ENCODE measurements at regions not wholly inside any gene's neighbourhood (a gene's known extent, or its start where the extent isn't known, plus 50 kb on each side); places are given as distances from the start of the nearest gene placed in this dataset.

DNA sequence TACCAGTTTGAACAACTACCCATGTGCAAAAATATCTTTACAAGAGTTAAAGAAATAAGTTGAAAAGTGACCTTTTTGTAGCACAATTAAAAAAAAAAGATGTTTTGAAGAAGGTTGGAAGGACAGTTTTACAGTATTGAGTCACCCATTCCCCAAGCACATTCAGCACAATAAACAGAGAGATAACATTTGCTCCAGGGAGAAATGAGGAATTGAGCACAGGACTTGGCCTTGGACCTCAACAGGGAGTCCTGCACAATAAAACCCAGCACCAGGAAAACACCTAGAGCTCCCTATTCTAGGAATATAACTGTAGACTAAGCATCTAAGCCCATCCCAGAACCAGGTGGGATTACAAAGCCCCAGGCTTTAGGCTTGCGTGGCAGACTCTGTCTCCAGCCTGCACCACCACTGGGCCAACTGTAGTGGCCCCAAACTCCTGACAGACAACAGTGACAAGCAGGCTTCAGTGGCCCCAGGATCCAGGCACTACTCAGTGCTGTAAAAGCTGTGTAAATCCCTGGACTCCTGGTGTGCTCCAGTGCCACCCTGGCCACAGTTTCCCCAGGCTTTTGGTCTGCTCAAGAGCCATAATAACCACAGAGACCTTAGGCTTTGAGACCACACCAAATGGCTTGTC is 857.2 kb downstream of the SLITRK1 start:
- Histone ChIP-seq H3K4me2 (no peak overlapping the region), H2AFZ (ENCODE audit: low read depth) (no peak overlapping the region)

GRCh38 chr13:83024232-83024631 is 858.0 kb downstream of the SLITRK1 start:
- no peaks in the 10 kb centered on the region for H3K36me3 ChIP-seq (ENCODE audit: insufficient read depth)
- H3K27ac ChIP-seq = no peak overlapping the region
- H3K4me2 ChIP-seq = no peak overlapping the region
- no peaks in the 10 kb centered on the region for H3K27me3 ChIP-seq (ENCODE audit: insufficient read depth, low read depth)
- H3K79me2 ChIP-seq (ENCODE audit: insufficient read depth, low read depth) = no peaks in the 10 kb centered on the region
- no peak overlapping the region for H3K9ac ChIP-seq
- H4K20me1 ChIP-seq (ENCODE audit: insufficient read depth) = no peaks in the 10 kb centered on the region
- no peak overlapping the region for H2AFZ ChIP-seq (ENCODE audit: low read depth)
- H3K4me3 ChIP-seq (IDR thresholded peaks at IDR 0.05; ENCODE audit: insufficient read depth, low read depth, low read length) = no peak overlapping the region
- no peaks in the 10 kb centered on the region for H3K4me1 ChIP-seq (ENCODE audit: low read depth, poor library complexity, severe bottlenecking)
- TF ChIP-seq CTCF (conservative IDR thresholded peaks at IDR 0.05; ENCODE audit: low read depth, low read length) = no peak

More for the DNA sequence above, 857.2 kb downstream of the SLITRK1 start:
- no peaks in the 10 kb centered on the region for H3K79me2 ChIP-seq (ENCODE audit: insufficient read depth, low read depth)
- no peaks in the 10 kb centered on the region for H3K27me3 ChIP-seq (ENCODE audit: insufficient read depth, low read depth)
- H3K36me3 ChIP-seq (ENCODE audit: insufficient read depth) = no peaks in the 10 kb centered on the region
- no peak overlapping the region for H3K9ac ChIP-seq
- TF ChIP-seq CTCF (conservative IDR thresholded peaks at IDR 0.05; ENCODE audit: low read depth, low read length) = no peak
- no peak overlapping the region for H3K27ac ChIP-seq
- no peaks in the 10 kb centered on the region for H3K4me1 ChIP-seq (ENCODE audit: low read depth, poor library complexity, severe bottlenecking)
- H4K20me1 ChIP-seq (ENCODE audit: insufficient read depth) = no peaks in the 10 kb centered on the region
- no peak overlapping the region for H3K4me3 ChIP-seq (IDR thresholded peaks at IDR 0.05; ENCODE audit: insufficient read depth, low read depth, low read length)

DNA sequence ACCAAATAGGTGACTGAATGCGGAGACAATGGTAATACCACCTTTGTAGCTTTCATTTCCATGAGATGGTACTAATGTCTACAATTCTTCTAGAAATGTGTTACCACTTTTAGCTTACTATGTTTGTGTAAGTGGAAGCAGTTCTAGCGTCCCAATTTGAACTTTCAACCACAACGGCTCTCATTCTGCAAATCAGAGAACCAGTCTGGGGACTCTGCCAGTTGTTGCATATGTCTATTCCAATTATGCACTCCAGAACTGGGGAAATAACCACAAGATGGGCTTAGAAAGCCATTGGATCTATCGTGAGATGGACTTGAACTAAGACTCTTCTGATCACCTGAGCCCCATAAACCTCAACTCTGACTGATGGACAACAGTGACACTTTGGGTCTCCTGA is 862.3 kb downstream of the SLITRK1 start:
- no peaks in the 10 kb centered on the region for H3K4me1 ChIP-seq (ENCODE audit: low read depth, poor library complexity, severe bottlenecking)
- no peak overlapping the region for H2AFZ ChIP-seq (ENCODE audit: low read depth)
- no peak overlapping the region for H3K27ac ChIP-seq
- no peak overlapping the region for H3K9ac ChIP-seq
- H3K27me3 ChIP-seq (ENCODE audit: insufficient read depth, low read depth) = no peaks in the 10 kb centered on the region
- H3K79me2 ChIP-seq (ENCODE audit: insufficient read depth, low read depth) = no peaks in the 10 kb centered on the region
- no peaks in the 10 kb centered on the region for H3K36me3 ChIP-seq (ENCODE audit: insufficient read depth)
- H4K20me1 ChIP-seq (ENCODE audit: insufficient read depth) = no peaks in the 10 kb centered on the region
- H3K4me3 ChIP-seq (IDR thresholded peaks at IDR 0.05; ENCODE audit: insufficient read depth, low read depth, low read length) = no peak overlapping the region
- H3K4me2 ChIP-seq = no peak overlapping the region
- no peak for TF ChIP-seq CTCF (conservative IDR thresholded peaks at IDR 0.05; ENCODE audit: low read depth, low read length)

DNA sequence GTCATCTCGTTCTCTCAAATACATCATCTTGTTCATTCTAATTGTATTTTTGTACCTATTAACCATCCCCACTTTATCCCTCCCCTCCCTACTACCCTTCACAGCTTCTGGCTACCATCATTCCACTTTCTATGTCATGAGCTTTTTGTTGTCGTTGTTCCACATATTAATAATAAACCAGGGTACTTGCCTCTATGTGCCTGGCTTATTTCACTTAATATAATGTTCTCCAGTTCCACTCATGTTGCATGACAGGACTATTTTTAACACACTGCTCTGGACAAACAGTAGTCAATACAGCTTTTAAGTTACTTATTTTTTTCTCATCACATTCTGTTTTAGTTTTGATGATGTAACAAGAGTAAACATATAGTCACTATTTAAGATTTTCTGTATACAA is 872.3 kb downstream of the SLITRK1 start:
- TF ChIP-seq CTCF (conservative IDR thresholded peaks at IDR 0.05; ENCODE audit: low read depth, low read length) = no peak
- H3K27ac ChIP-seq = no peak overlapping the region

More for the DNA sequence above, 872.3 kb downstream of the SLITRK1 start:
- Histone ChIP-seq H3K36me3 (ENCODE audit: insufficient read depth) (no peaks in the 10 kb centered on the region), H3K4me2 (no peak overlapping the region), H3K79me2 (ENCODE audit: insufficient read depth, low read depth) (no peaks in the 10 kb centered on the region), H3K27me3 (ENCODE audit: insufficient read depth, low read depth) (no peaks in the 10 kb centered on the region), H3K4me3 (IDR thresholded peaks at IDR 0.05; ENCODE audit: insufficient read depth, low read depth, low read length) (no peak overlapping the region), H3K9ac (no peak overlapping the region), H3K4me1 (ENCODE audit: low read depth, poor library complexity, severe bottlenecking) (no peaks in the 10 kb centered on the region), H2AFZ (ENCODE audit: low read depth) (no peak overlapping the region), H4K20me1 (ENCODE audit: insufficient read depth) (no peaks in the 10 kb centered on the region)

Measured in KMS-11 (cell line).